AG08395 (cell line): ENCODE measurements at regions not wholly inside any gene's neighbourhood (a gene's known extent, or its start where the extent isn't known, plus 50 kb on each side); places are given as distances from the start of the nearest gene placed in this dataset.

Experiments used
- DNase-seq: peaks from one replicate; pipeline ENCODE4 v3.0.0; 2012; ENCODE audit warnings: mixed read lengths, low spot score

GRCh38 chr7:136066304-136067143, 89.4 kb upstream of the MTPN start:
- no peak for DNase-seq

GRCh38 chr7:136064627-136065237, 87.6 kb upstream of the MTPN start:
- no peak for DNase-seq

GRCh38 chr7:136064081-136064480, 86.9 kb upstream of the MTPN start:
- no peak for DNase-seq

GRCh38 chr7:136063326-136063666, 86.1 kb upstream of the MTPN start:
- no peak for DNase-seq

GRCh38 chr7:136062625-136063325, 85.6 kb upstream of the MTPN start:
- no peak for DNase-seq

DNA sequence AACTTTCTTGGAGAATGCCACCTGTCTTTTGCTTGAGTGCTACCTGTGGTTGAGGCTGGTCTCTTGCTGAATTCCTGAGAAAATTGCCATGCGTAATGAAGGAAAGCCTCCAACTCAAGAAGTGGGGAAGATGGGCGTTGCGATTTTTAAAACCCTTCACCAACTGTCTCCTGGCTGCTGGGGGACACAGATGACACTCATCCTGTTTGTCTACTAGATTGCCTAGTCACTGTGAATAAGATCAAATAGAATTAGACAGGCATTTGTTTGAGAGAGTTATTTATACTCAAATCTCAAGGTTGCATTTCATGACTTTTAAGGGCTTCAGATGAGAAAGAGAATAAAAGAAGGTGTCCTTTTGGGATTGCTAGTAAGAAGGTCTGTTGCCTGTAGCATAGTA, 84.3 kb upstream of the MTPN start:
- no peak for DNase-seq

DNA sequence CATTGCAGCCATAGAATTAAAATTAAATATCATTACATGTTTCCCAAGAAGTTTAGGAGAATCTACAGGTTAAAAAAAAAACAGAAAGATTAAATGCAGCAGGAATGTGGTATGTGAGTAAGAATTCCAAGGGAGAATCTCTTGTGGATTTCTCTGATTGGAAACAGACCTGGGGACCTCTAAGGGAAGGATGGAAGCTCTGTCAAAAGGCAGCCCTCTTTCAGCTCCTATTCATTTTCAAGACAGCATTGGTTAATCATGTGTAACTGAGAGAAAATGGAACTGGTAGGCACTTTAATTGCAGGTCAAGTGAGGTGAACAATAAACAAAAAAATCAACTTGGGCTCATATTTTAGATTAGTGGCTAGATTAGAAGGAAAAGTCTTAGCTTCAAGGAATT, 81.4 kb upstream of the MTPN start:
- DNase-seq: no peak

- no peak for DNase-seq
Observed at GRCh38 chr7:136057509-136057908, 80.3 kb upstream of the MTPN start.

- no peak for DNase-seq
Observed at GRCh38 chr7:136056651-136057231, 79.6 kb upstream of the MTPN start.

DNA sequence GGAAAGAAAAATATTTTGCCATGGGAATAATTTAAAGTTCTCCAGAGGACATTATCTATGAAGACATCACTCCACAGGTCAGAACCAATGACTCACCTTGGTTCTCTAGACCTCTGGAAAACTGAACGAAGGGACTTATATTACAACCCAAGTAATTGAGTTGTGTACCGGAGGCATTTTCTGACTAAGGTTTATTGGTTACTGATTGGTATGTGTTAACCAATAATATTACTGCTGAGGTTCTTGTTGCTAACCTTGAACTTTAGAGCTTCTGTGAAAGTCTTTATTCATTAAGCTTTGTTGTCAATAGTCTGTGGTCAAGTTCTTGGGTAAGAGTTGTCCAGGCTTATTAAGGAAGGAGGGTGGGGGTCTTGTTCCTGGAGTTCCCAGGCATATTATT, 78.1 kb upstream of the MTPN start:
- no peak for DNase-seq

- DNase-seq: no peak
Observed at GRCh38 chr7:136053689-136054485, 76.7 kb upstream of the MTPN start.

DNA sequence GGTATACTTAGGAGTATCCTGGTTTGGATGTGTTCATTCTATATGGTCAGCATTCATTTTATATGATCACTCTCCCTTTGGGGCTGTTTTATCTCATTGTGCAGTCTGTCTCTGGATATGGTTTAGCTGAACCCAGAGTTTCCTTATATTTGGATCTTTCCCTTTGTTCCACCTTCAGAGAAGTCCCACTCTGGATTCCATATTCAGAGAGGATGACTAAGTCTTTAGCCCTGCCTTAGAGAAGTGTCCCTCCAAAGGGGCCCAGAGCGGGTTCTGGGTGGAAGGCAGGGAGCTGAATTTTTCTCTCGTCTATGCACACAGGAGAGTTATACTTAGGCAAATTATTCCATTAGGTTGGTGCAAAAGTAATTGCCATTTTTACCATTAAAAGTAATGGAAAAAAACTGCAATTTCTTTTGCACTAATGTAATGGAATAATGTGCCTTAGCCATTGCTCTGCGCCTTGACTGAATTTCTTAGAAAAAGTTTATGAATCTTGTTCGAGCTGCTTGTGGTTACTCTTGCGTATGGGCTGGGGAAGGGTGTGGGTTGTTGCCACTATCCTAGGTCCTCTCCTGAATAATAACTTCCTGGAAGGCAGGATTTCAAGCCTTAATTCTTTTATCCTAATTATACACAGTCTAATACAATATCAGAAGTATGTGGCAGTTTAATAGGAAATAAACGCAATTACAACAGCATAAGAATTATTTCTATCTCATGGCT, 74.2 kb upstream of the MTPN start:
- DNase-seq: no peak

- DNase-seq: no peak
Observed at GRCh38 chr7:136050462-136050847, 73.3 kb upstream of the MTPN start.

GRCh38 chr7:136049818-136050461, 72.8 kb upstream of the MTPN start:
- DNase-seq: no peak

DNA sequence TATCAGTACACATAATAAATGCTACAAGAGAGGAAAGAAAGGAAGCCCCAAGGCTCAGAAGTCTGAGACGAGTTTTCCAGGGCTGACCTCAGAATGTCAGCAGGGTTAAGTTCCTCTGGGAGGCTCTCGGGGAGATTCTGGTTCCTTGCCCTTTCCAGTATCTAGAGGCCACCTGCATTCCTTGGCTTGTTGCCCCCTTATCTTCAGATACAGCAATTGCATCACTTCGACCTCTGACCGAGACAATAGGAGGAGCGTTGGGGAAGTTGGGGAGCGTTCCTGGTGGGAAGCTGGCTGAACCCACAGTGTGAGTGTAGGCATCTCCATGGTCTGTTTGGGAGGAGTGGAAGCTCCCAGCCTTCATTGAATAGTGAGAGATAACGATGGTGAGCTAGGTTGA, 72.0 kb upstream of the MTPN start:
- no peak for DNase-seq

GRCh38 chr7:136046548-136046947, 69.4 kb upstream of the MTPN start:
- no peak for DNase-seq

DNA sequence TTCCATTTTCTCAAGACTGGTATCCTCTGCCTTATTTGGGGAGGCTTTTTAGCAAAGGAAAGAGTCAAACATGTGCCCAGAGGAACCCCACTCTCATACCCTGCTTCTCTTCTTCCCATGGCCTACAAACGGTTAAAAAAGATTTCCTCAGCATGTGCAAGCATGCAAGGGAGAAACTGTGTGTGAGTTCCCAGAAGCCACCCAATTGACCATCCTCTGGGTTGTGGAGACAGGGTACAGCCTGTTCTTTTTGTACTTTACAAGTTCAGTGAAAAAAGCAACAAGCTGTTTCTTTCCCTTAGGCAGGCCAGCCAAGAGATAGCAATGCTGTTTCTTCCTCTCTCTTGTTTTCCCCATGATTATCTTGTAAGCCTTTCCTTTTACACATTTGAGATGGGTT, 68.8 kb upstream of the MTPN start:
- no peak for DNase-seq

- no peak for DNase-seq
Observed at GRCh38 chr7:136045181-136045580, 68.0 kb upstream of the MTPN start.

- no peak for DNase-seq
Observed at GRCh38 chr7:136039577-136040345, 62.6 kb upstream of the MTPN start.

DNA sequence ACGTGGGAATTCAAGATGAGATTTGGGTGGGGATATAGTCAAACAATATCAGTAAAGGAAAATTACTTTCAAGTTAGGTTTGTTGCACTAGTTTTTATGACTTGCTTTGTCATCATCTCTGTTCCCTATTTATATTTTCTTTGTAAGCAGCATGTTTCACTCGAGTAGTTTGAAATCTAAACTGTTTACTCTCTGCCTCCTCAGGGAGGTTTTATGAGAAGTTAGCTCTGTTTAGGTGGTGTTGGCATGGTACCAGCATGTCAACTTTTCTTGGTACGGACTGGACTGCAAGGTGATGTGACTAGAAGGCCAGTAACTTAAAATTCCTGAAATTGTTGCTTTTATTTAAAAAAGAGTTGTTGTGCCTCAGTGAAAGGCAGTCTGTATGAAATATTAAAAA, 59.2 kb upstream of the MTPN start:
- no peak for DNase-seq
